ENCODE measurements at regions not wholly inside any gene's neighbourhood (a gene's known extent, or its start where the extent isn't known, plus 50 kb on each side); places are given as distances from the start of the nearest gene placed in this dataset.
"Not testable (repeated sequence)": the region's sequence is repeated elsewhere in the genome, so short reads cannot be mapped to it uniquely, and the experiment has no call there.

GRCh38 chr13:79932556-79932955 is 408.4 kb downstream of the SPRY2 start:
- TF ChIP-seq CTCF (IDR thresholded peaks at IDR 0.05), result no peak
- DNase-seq, result no peak
- no peak overlapping the region for H3K27ac ChIP-seq
- H3K27me3 ChIP-seq, result no peaks in the 10 kb centered on the region
- H3K4me1 ChIP-seq, result peaks cover 3% of the 10 kb centered on the region
- H3K9me3 ChIP-seq, result no peaks in the 10 kb centered on the region
- no peak overlapping the region for H3K9ac ChIP-seq (ENCODE audit: low read depth in 2 of 2, low read length in 2 of 2)
- intact Hi-C loops (cut with DNase I), result no loop called here
- H3K36me3 ChIP-seq, result no peaks in the 10 kb centered on the region
- H3K4me3 ChIP-seq, result no peak overlapping the region

- DNase-seq; H3K36me3 ChIP-seq; H3K27me3 ChIP-seq; H3K27ac ChIP-seq; H3K9ac ChIP-seq (ENCODE audit: low read depth in 2 of 2, low read length in 2 of 2); H3K9me3 ChIP-seq; H3K4me3 ChIP-seq; intact Hi-C loops (cut with DNase I); H3K4me1 ChIP-seq: not testable (repeated sequence)
Measured at GRCh38 chr13:79923973-79924556, 416.9 kb downstream of the SPRY2 start.

DNA sequence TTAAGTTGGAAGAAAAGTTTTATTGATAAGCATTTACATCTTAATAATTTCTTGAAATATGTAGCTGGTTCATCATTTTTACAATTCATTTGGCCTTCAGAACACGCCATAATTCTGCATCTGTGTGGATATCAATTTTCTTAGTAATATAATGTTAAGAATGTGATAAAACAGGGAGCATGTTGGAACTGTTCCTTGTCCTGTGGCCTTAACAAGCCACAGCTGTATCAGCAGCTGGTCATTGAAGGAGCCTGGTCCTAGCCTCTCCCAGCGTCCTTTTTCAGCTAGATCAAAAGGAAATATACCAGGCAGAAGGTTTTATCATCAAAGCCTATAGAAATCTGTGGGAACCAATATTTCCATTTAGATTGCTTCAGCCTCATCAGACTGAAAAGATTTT is 421.8 kb downstream of the SPRY2 start:
- Histone ChIP-seq H3K27ac (no peak overlapping the region), H3K27me3 (no peaks in the 10 kb centered on the region), H3K4me3 (no peak overlapping the region), H3K9me3 (no peaks in the 10 kb centered on the region), H3K9ac (ENCODE audit: low read depth in 2 of 2, low read length in 2 of 2) (no peak overlapping the region), H3K36me3 (no peaks in the 10 kb centered on the region), H3K4me1 (no peaks in the 10 kb centered on the region)
- DNase-seq, result no peak
- no peak for TF ChIP-seq CTCF (IDR thresholded peaks at IDR 0.05)
- intact Hi-C loops (cut with DNase I), result no loop called here

- Histone ChIP-seq H3K27ac (no peak overlapping the region), H3K4me1 (no peaks in the 10 kb centered on the region), H3K9me3 (no peaks in the 10 kb centered on the region), H3K9ac (ENCODE audit: low read depth in 2 of 2, low read length in 2 of 2) (no peak overlapping the region), H3K4me3 (no peak overlapping the region), H3K27me3 (no peaks in the 10 kb centered on the region), H3K36me3 (no peaks in the 10 kb centered on the region)
- intact Hi-C loops (cut with DNase I), result no loop called here
- no peak for TF ChIP-seq CTCF (IDR thresholded peaks at IDR 0.05)
- DNase-seq, result no peak
Measured at GRCh38 chr13:79918620-79919019, 422.3 kb downstream of the SPRY2 start.

DNA sequence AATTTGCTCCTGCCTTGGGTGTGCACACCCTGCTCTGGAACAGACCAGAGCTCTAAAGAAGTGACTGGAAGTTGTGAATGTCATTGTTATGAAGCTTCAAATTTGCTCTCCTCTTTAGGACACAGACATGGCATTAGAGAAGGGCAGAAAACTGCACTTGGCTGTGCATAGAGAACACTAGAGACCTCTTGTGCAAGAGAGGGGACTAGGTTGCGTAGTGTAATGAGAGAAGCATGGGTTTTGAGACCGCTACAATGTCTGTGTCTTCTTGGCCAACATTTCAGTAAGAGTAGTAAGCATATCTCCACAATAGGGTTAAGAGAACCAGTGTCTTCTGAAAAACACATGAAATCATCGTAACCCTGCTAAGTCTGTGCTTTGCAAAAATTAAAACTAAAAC is 423.3 kb downstream of the SPRY2 start:
- H3K36me3 ChIP-seq, result no peaks in the 10 kb centered on the region
- no peak for DNase-seq
- H3K27ac ChIP-seq, result no peak overlapping the region
- H3K27me3 ChIP-seq, result no peaks in the 10 kb centered on the region
- no peak overlapping the region for H3K9ac ChIP-seq (ENCODE audit: low read depth in 2 of 2, low read length in 2 of 2)
- no peak for TF ChIP-seq CTCF (IDR thresholded peaks at IDR 0.05)
- no peak overlapping the region for H3K4me3 ChIP-seq
- no peaks in the 10 kb centered on the region for H3K4me1 ChIP-seq
- intact Hi-C loops (cut with DNase I), result no loop called here
- H3K9me3 ChIP-seq, result no peaks in the 10 kb centered on the region

GRCh38 chr13:79915114-79915811 is 425.7 kb downstream of the SPRY2 start:
- H3K4me1 ChIP-seq, result no peaks in the 10 kb centered on the region
- DNase-seq, result no peak
- no peak for TF ChIP-seq CTCF (IDR thresholded peaks at IDR 0.05)

More at GRCh38 chr13:79915114-79915811, 425.7 kb downstream of the SPRY2 start:
- no peaks in the 10 kb centered on the region for H3K36me3 ChIP-seq
- no peak overlapping the region for H3K4me3 ChIP-seq
- H3K27me3 ChIP-seq, result no peaks in the 10 kb centered on the region
- intact Hi-C loops (cut with DNase I), result no loop called here
- no peak overlapping the region for H3K27ac ChIP-seq
- no peak overlapping the region for H3K9ac ChIP-seq (ENCODE audit: low read depth in 2 of 2, low read length in 2 of 2)
- no peaks in the 10 kb centered on the region for H3K9me3 ChIP-seq

Measured in colonic mucosa (tissue), 4 donors.